Lower leg skin (tissue), 4 donors: ENCODE measurements at regions not wholly inside any gene's neighbourhood (a gene's known extent, or its start where the extent isn't known, plus 50 kb on each side); places are given as distances from the start of the nearest gene placed in this dataset.
"Not testable (repeated sequence)": the region's sequence is repeated elsewhere in the genome, so short reads cannot be mapped to it uniquely, and the experiment has no call there.

Experiments used
- DNase-seq, 2 donors: peaks; one replicate each; pipeline ENCODE4 v3.0.0-alpha.2; 2019; ENCODE audit warnings: low spot score in 2 of 2
- H3K4me3 ChIP-seq: fragments of 200-600 bp; sonication (generic); 2 replicates; pipeline ENCODE4 v1.5.1; 2017; ENCODE audit warnings: mild to moderate bottlenecking, low read depth; ENCODE audit not compliant: poor library complexity, severe bottlenecking
- POLR2A ChIP-seq, 2 donors: fragments of 450-650 bp; IDR thresholded peaks; one replicate each; pipeline ENCODE4 v1.6.1; 2016 to 2017; ENCODE audit warnings: antibody characterized with exemption in 2 of 2, mild to moderate bottlenecking in 1 of 2, moderate library complexity in 1 of 2
- WGBS, 2 donors: methylation state at CpG; one replicate each; pipeline ENCODE4 v1.1.5; 2018; 5-methylcytosine and 5-hydroxymethylcytosine counted together
- intact Hi-C: fragments of 100-400 bp; cut with DNase I; formaldehyde crosslinking; loops from one replicate; pipeline ENCODE4 v1.15.0; 2023; ENCODE audit warnings: low total_unique reads
- TF ChIP-seq, protein P1 (sequence below), 3 donors: fragments of 450-650 bp; IDR thresholded peaks; one replicate each; pipeline ENCODE4 v1.5.1; 2016; ENCODE audit warnings: antibody characterized with exemption in 3 of 3, mild to moderate bottlenecking in 3 of 3, moderate library complexity in 2 of 3

GRCh38 chr1:178036090-178036489 lies 57.8 kb upstream of the RASAL2 start:
- DNase-seq, result no peak
- H3K4me3 ChIP-seq, result no peak overlapping the region
- intact Hi-C loops, result loop anchor here (5.0 to 10.0 kb wide), 2 partner anchors 141 to 239 kb away; no protein-coding TSS in a partner anchor
- WGBS, 2 donors, result 97% methylated on average over 10 of the region's 10 CpGs
- TF ChIP-seq, protein P1, sequence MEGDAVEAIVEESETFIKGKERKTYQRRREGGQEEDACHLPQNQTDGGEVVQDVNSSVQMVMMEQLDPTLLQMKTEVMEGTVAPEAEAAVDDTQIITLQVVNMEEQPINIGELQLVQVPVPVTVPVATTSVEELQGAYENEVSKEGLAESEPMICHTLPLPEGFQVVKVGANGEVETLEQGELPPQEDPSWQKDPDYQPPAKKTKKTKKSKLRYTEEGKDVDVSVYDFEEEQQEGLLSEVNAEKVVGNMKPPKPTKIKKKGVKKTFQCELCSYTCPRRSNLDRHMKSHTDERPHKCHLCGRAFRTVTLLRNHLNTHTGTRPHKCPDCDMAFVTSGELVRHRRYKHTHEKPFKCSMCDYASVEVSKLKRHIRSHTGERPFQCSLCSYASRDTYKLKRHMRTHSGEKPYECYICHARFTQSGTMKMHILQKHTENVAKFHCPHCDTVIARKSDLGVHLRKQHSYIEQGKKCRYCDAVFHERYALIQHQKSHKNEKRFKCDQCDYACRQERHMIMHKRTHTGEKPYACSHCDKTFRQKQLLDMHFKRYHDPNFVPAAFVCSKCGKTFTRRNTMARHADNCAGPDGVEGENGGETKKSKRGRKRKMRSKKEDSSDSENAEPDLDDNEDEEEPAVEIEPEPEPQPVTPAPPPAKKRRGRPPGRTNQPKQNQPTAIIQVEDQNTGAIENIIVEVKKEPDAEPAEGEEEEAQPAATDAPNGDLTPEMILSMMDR (IDR thresholded peaks at IDR 0.05), result no peak
- no peak for TF ChIP-seq POLR2A (IDR thresholded peaks at IDR 0.05)

DNA sequence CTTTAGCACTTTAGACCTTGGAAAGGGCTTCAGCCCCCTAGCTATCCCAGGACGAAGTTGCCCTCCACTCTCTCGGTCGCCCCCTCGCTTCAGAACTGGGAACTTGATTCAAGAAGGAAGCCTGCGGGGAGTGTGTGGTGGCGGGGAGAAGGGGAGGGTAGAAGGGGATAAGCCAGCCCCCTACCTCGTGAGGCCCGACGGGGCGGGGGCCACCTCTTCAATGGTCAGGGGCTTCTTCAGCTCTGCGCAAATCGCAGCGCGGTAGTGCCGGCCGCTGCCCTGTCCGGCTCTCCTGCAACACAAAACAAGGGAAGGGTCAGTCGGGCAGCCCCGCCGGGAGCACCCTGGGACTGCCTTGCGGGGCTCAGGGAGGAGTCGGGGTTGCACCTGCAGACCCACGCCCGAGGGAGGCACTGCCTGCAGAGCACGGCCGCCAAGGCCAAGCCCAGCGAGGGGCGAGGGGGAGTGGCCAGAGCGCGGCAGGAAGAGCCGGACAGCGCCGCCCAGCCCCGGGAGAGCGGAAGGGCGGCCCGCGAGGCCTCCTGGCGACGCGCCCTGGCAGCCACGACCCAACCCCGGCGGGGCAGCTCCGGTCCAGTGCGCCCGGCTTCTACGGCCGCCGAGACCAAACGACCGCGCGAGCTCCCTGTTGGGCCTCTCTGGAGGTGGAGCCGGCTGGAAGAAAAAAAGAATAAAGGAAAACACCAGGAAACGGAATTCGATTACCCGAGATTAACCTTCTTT lies 56.2 kb upstream of the RASAL2 start:
- peak overlapping the region; percentile 70 for H3K4me3 ChIP-seq
- WGBS, 2 donors, result 4 to 5% methylated on average over 36 to 49 of the region's 58 CpGs
- DNase-seq, result peak; percentile 61 to 95
- intact Hi-C loops, result loop anchor here (5.0 to 10.0 kb wide), 2 partner anchors 140 to 237 kb away; no protein-coding TSS in a partner anchor
- TF ChIP-seq, protein P1 (IDR thresholded peaks at IDR 0.05), result peak in 1 of 3 donors; percentile 4
- no peak for TF ChIP-seq POLR2A (IDR thresholded peaks at IDR 0.05)

GRCh38 chr1:178038372-178038771 lies 55.5 kb upstream of the RASAL2 start:
- DNase-seq, result no peak
- 78 to 81% methylated on average over 11 of the region's 11 CpGs for WGBS, 2 donors
- H3K4me3 ChIP-seq, result no peak overlapping the region
- intact Hi-C loops, result loop anchor here (5.0 to 10.0 kb wide), 2 partner anchors 139 to 236 kb away; no protein-coding TSS in a partner anchor
- TF ChIP-seq, protein P1 (IDR thresholded peaks at IDR 0.05), result no peak
- no peak for TF ChIP-seq POLR2A (IDR thresholded peaks at IDR 0.05)

DNA sequence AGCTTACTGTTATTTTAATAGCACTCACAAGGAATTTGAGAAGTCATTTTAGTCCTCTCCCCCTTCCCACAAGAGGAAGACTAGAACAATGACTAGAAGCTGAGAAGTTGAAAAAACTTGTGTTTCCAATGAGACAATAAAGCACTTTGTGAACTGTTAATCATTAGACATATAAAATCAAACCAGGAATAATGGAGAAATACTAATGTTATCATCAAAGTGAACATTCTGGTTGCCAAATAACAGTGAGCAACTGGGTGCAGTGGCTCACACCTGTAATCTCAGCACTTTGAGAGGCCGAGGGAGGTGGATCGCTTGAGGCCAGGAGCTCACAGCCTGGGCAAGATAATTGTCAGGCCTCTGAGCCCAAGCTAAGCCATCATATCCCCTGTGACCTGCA lies 54.0 kb upstream of the RASAL2 start:
- TF ChIP-seq POLR2A (IDR thresholded peaks at IDR 0.05), result no peak
- TF ChIP-seq, protein P1 (IDR thresholded peaks at IDR 0.05), result no peak
- intact Hi-C loops, result loop anchor here (5.0 to 10.0 kb wide), 2 partner anchors 137 to 235 kb away; no protein-coding TSS in a partner anchor
- no peak overlapping the region for H3K4me3 ChIP-seq
- 82 to 89% methylated on average over 2 of the region's 2 CpGs for WGBS, 2 donors
- DNase-seq, result no peak

DNA sequence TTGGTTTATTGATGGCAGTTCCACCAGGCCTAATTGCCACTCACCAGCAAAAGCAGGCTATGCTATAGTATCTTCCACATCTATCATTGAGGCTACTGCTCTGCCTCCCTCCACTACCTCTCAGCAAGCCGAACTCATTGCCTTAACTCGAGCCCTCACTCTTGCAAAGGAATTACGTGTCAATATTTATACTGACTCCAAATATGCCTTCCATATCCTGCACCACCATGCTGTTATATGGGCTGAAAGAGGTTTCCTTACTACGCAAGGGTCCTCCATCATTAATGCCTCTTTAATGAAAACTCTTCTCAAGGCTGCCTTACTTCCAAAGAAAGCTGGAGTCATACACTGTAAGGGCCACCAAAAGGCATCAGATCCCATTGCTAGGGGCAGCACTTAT lies 50.0 kb upstream of the RASAL2 start:
- intact Hi-C loops, H3K4me3 ChIP-seq, DNase-seq: not testable (repeated sequence)
- 91 to 94% methylated on average over 4 of the region's 4 CpGs for WGBS, 2 donors
